DMS153 treated with DMSO at 0.1 percent for 48 hours (cell line): ENCODE measurements at regions not wholly inside any gene's neighbourhood (a gene's known extent, or its start where the extent isn't known, plus 50 kb on each side); places are given as distances from the start of the nearest gene placed in this dataset.
"Not testable (repeated sequence)": the region's sequence is repeated elsewhere in the genome, so short reads cannot be mapped to it uniquely, and the experiment has no call there.

Source experiments
- DNase-seq: peaks from one replicate; lab custom pipeline; 2025; ENCODE audit not compliant: unreplicated experiment; lab: John Stamatoyannopoulos, UW

- not testable (repeated sequence) for DNase-seq
These were observed 167.1 kb downstream of the GOSR1 start for GRCh38 chr17:30644287-30644686.

GRCh38 chr17:30641428-30641827 lies 164.2 kb downstream of the GOSR1 start:
- DNase-seq: not testable (repeated sequence)

GRCh38 chr17:30639391-30639790 lies 162.2 kb downstream of the GOSR1 start:
- not testable (repeated sequence) for DNase-seq

GRCh38 chr17:30638968-30639367 lies 161.8 kb downstream of the GOSR1 start:
- not testable (repeated sequence) for DNase-seq

- not testable (repeated sequence) for DNase-seq
These were observed 154.4 kb downstream of the GOSR1 start for GRCh38 chr17:30631651-30632050.

GRCh38 chr17:30625380-30625779 lies 148.2 kb downstream of the GOSR1 start:
- DNase-seq: not testable (repeated sequence)

GRCh38 chr17:30624180-30624579 lies 147.0 kb downstream of the GOSR1 start:
- not testable (repeated sequence) for DNase-seq

- DNase-seq: not testable (repeated sequence)
These were observed 132.5 kb downstream of the GOSR1 start for GRCh38 chr17:30609682-30610081.

- no peak for DNase-seq
These were observed 128.3 kb downstream of the GOSR1 start for GRCh38 chr17:30605523-30605922.

GRCh38 chr17:30605027-30605426 lies 127.8 kb downstream of the GOSR1 start:
- no peak for DNase-seq

GRCh38 chr17:30602396-30602795 lies 125.2 kb downstream of the GOSR1 start:
- not testable (repeated sequence) for DNase-seq

- not testable (repeated sequence) for DNase-seq
These were observed 124.8 kb downstream of the GOSR1 start for GRCh38 chr17:30601984-30602383.

- DNase-seq: no peak
These were observed 123.8 kb downstream of the GOSR1 start for GRCh38 chr17:30600830-30601494.

GRCh38 chr17:30600060-30600829 lies 123.0 kb downstream of the GOSR1 start:
- peak; percentile 83 for DNase-seq

GRCh38 chr17:30599428-30600059 lies 122.3 kb downstream of the GOSR1 start:
- no peak for DNase-seq

GRCh38 chr17:30597776-30598288 lies 120.6 kb downstream of the GOSR1 start:
- no peak for DNase-seq

- DNase-seq: not testable (repeated sequence)
These were observed 120.0 kb downstream of the GOSR1 start for GRCh38 chr17:30596948-30597775.

- DNase-seq: not testable (repeated sequence)
These were observed 117.8 kb downstream of the GOSR1 start for GRCh38 chr17:30594953-30595371.

- DNase-seq: no peak
These were observed 117.2 kb downstream of the GOSR1 start for GRCh38 chr17:30594223-30594952.
